ENCODE measurements at regions not wholly inside any gene's neighbourhood (a gene's known extent, or its start where the extent isn't known, plus 50 kb on each side); places are given as distances from the start of the nearest gene placed in this dataset.

DNA sequence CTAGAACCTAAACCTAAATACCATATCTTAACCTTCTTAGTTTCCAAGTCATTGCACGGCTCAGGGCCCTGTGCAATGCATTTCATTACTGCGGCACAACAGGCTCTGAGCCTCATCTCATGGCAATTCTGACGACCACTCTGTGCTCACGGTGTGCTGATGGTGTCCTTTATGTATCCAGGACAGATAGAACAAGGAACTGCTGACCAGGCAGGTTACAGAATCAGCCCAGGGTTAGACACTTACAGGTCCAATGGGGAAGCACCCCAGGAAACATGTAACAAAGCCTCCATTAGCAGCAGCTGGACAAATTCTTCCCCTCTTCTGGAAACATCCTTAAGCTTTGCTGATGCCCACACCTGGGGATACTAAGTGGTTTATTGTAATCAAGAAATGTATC, 91.9 kb upstream of the NSMCE3 start:
- ChIA-PET CTCF (no interaction called here), POLR2A (ENCODE audit: unreplicated experiment) (no interaction called here)
- no peak overlapping the region for H2AFZ ChIP-seq (replicated peaks; ENCODE audit: low read length, poor library complexity)
- WGBS, 2 experiments (ENCODE audit: extremely low coverage in 2 of 2, insufficient read length in 1 of 2) = 81% methylated on average over 3 of the region's 4 CpGs; no CpG with 5 or more reads in 1 of the 2 experiments
- H2AK9ac ChIP-seq (replicated peaks; ENCODE audit: low read depth, low read length, poor library complexity) = no peak overlapping the region
- no peak overlapping the region for H2AK5ac ChIP-seq (ENCODE audit: low read depth, low read length)
- no peak overlapping the region for H2BK5ac ChIP-seq (ENCODE audit: low read depth, low read length, poor library complexity, severe bottlenecking)
- H3K4ac ChIP-seq (ENCODE audit: low read depth, low read length) = no peak overlapping the region
- H4K5ac ChIP-seq (ENCODE audit: low read depth, low read length) = no peak overlapping the region
- no peak overlapping the region for H3K4me3 ChIP-seq (ENCODE audit: insufficient read depth, low read depth, low read length)
- H3K79me1 ChIP-seq (ENCODE audit: low read depth in 1 of 2, low read length in 2 of 2) = no peaks in the 10 kb centered on the region
- intact Hi-C loops (cut with micrococcal nuclease) = no loop called here
- no peak for DNase-seq
- H3K9me3 ChIP-seq (ENCODE audit: control insufficient read depth, insufficient read depth, low read length) = no peaks in the 10 kb centered on the region
- no TSS peak for BruUV-seq (replicated peaks)
- no peak overlapping the region for H3K23ac ChIP-seq (ENCODE audit: low read depth, low read length)
- H3K36me3 ChIP-seq (ENCODE audit: control insufficient read depth, insufficient read depth, low read length) = no peaks in the 10 kb centered on the region
- no peak overlapping the region for H2BK120ac ChIP-seq (ENCODE audit: low read depth, low read length)
- dilution Hi-C loops (cut with HindIII; ENCODE audit: low sequenced_read_pairs, unreplicated experiment) = no loop called here
- H4K20me1 ChIP-seq (ENCODE audit: insufficient read depth, low read length) = no peaks in the 10 kb centered on the region
- 0 out of 2 replicates have a peak, but pooled peaks cover 2% of the 10 kb centered on the region for H3K4me1 ChIP-seq (ENCODE audit: control insufficient read depth, insufficient read depth, low read length)
- no peak overlapping the region for H2BK20ac ChIP-seq (ENCODE audit: low read depth, low read length)
- no peak overlapping the region for H3K14ac ChIP-seq (replicated peaks; ENCODE audit: low read depth, low read length)
- H3K27ac ChIP-seq (ENCODE audit: insufficient read depth, low read length) = no peak overlapping the region
- in situ Hi-C loops (cut with MboI; ENCODE audit: low sequenced_read_pairs) = no loop called here
- no peak overlapping the region for H3K18ac ChIP-seq (ENCODE audit: low read depth, low read length)
- H3K27me3 ChIP-seq (ENCODE audit: control insufficient read depth, insufficient read depth, low read length) = no peaks in the 10 kb centered on the region; the same call in 1 of the 2 replicates
- H2BK15ac ChIP-seq (ENCODE audit: low read depth, low read length) = no peak overlapping the region
- no peaks in the 10 kb centered on the region for H3K9me1 ChIP-seq (ENCODE audit: insufficient read depth, low read length)
- no peak overlapping the region for H3K56ac ChIP-seq (ENCODE audit: extremely low read depth, insufficient read depth, low read length)
- H3K9ac ChIP-seq (ENCODE audit: low read depth, low read length) = no peak overlapping the region
- H4K8ac ChIP-seq (ENCODE audit: low read depth in 2 of 2, low read length in 2 of 2) = no peak overlapping the region
- no peak overlapping the region for H3K4me2 ChIP-seq (ENCODE audit: low read depth, low read length)
- no peak for ATAC-seq (ENCODE audit: low read depth)
- H4K91ac ChIP-seq (ENCODE audit: insufficient read depth, low read depth, low read length) = no peak overlapping the region
- TF ChIP-seq MAFK (IDR thresholded peaks at IDR 0.05; ENCODE audit: low read depth, low read length) = 0 out of 2 replicates have a peak, but pooled peaks have one; percentile 6
- no peak for TF ChIP-seq CHD1 (IDR thresholded peaks at IDR 0.05; ENCODE audit: low read depth, low read length)
